PFSK-1 (cell line): ENCODE measurements at regions not wholly inside any gene's neighbourhood (a gene's known extent, or its start where the extent isn't known, plus 50 kb on each side); places are given as distances from the start of the nearest gene placed in this dataset.

Source experiments
- FOXP2 ChIP-seq: optimal IDR thresholded peaks from 2 replicates; pipeline ENCODE3; 2011; ENCODE audit warnings: borderline replicate concordance, control low read depth, inconsistent platforms; ENCODE audit not compliant: insufficient read depth; ENCODE audit errors: extremely low read length, extremely low read depth
- POLR2AphosphoS5 ChIP-seq: IDR thresholded peaks from 2 replicates; pipeline ENCODE4 v1.6.1; 2012; ENCODE audit warnings: low read depth, mild to moderate bottlenecking, control low read depth, low read length, moderate library complexity
- REST ChIP-seq, 2 experiments: IDR thresholded peaks; 2 replicates each; pipeline versions ENCODE4 v1.6.1 to v1.8.0; 2011 to 2012; ENCODE audit warnings: low read depth in 2 of 2, low read length in 2 of 2, control low read depth in 1 of 2, inconsistent platforms in 1 of 2, mild to moderate bottlenecking in 1 of 2, moderate library complexity in 1 of 2; ENCODE audit not compliant: insufficient read depth in 1 of 2
- SIN3A ChIP-seq: IDR thresholded peaks from 2 replicates; pipeline ENCODE4 v1.6.1; 2012; ENCODE audit warnings: mild to moderate bottlenecking, low read length, moderate library complexity, borderline replicate concordance; ENCODE audit not compliant: insufficient read depth
- TAF1 ChIP-seq: IDR thresholded peaks from 2 replicates; pipeline ENCODE4 v1.6.1; 2012; ENCODE audit warnings: low read length, control low read depth, borderline replicate concordance; ENCODE audit not compliant: insufficient read depth

GRCh38 chr12:124418156-124418555 is 123.3 kb downstream of the RFLNA start:
- no peak for TF ChIP-seq POLR2AphosphoS5
- TF ChIP-seq FOXP2, result no peak
- TF ChIP-seq REST (IDR thresholded peaks at IDR 0.05; ENCODE audit: insufficient read depth in 1 of 2, low read depth in 2 of 2, low read length in 2 of 2), result no peak
- no peak for TF ChIP-seq SIN3A
- TF ChIP-seq TAF1, result no peak

DNA sequence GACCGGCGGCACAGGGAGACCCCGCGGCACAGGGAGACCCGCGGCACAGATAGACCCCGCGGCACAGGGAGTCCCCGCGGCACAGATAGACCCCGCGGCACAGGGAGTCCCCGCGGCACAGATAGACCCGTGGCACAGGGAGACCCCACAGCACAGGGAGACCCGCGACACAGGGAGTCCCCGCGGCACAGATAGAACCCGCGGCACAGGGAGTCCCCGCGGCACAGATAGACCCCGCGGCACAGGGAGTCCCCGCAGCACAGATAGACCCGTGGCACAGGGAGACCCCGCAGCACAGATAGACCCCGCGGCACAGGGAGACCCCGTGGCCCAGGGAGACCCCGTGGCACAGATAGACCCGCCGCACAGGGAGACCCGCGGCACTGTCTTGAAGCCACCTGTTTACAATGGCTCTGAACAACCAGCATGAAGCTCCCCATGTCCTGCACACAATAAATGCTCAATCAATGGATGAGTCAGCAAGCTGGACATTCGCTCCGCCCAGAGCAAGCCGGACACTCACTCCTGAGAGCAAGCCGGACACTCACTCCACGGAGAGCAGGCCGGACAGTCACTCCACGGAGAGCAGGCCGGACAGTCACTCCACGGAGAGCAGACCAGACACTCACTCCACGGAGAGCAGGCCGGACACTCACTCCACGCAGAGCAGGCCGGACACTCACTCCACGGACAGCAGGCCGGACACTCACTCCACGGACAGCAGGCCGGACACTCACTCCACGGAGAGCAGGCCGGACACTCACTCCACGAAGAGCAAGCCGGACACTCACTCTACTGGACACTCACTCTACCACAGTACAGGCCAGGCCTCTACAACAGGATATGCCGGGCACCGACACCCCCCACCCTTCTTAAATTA is 121.9 kb downstream of the RFLNA start:
- TF ChIP-seq REST (IDR thresholded peaks at IDR 0.05; ENCODE audit: insufficient read depth in 1 of 2, low read depth in 2 of 2, low read length in 2 of 2) (no peak), POLR2AphosphoS5 (no peak), TAF1 (no peak), FOXP2 (no peak), SIN3A (no peak)

DNA sequence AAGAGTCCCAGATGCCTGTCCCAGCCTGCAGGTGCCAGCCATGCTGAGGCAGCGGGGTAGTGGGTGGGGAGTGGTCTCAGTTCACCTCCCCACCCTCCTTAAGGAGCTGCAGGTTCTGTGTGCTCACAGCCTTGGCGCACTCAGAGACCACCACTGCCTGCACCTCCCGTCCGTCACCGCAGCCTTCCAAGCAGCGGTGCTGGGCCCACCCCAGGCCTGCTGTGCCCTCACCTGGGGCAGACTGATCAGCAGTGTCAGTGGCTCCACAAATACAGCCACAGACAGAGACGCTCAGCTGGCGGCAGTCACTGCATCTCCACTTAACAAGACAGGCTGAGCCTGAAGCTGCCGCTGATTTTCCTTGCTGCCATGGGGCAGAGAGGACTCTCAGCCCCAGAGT is 120.2 kb downstream of the RFLNA start:
- TF ChIP-seq SIN3A, result no peak
- TF ChIP-seq TAF1, result no peak
- TF ChIP-seq POLR2AphosphoS5, result no peak
- no peak for TF ChIP-seq REST (IDR thresholded peaks at IDR 0.05; ENCODE audit: insufficient read depth in 1 of 2, low read depth in 2 of 2, low read length in 2 of 2)
- TF ChIP-seq FOXP2, result no peak

- TF ChIP-seq TAF1, result no peak
- no peak for TF ChIP-seq FOXP2
- no peak for TF ChIP-seq REST (IDR thresholded peaks at IDR 0.05; ENCODE audit: insufficient read depth in 1 of 2, low read depth in 2 of 2, low read length in 2 of 2)
These were observed 119.0 kb downstream of the RFLNA start for GRCh38 chr12:124413915-124414314.
